ENCODE measurements at regions not wholly inside any gene's neighbourhood (a gene's known extent, or its start where the extent isn't known, plus 50 kb on each side); places are given as distances from the start of the nearest gene placed in this dataset.

- Histone ChIP-seq H3K4me1 (ENCODE audit: control insufficient read depth, insufficient read depth, low read length) (no peaks in the 10 kb centered on the region), H3K27ac (ENCODE audit: extremely low read depth, low read depth, low read length) (no peak overlapping the region), H3K9me3 (ENCODE audit: control insufficient read depth, insufficient read depth, low read depth, low read length) (no peaks in the 10 kb centered on the region), H3K4me3 (ENCODE audit: low read depth, low read length) (no peak overlapping the region), H3K36me3 (ENCODE audit: control insufficient read depth in 2 of 2, insufficient read depth in 1 of 2, low read length in 2 of 2) (no peaks in the 10 kb centered on the region)
- CTCF ChIA-PET, result no interaction called here
- POLR2A ChIA-PET, result no interaction called here
- TF ChIP-seq ZNF529 (tag by site-specific recombination; IDR thresholded peaks at IDR 0.05; ENCODE audit: insufficient replicate concordance) (no peak), SP3 (tag by site-specific recombination; IDR thresholded peaks at IDR 0.05) (no peak), ZBTB1 (tag by site-specific recombination; IDR thresholded peaks at IDR 0.05) (no peak), ZNF416 (tag by site-specific recombination; IDR thresholded peaks at IDR 0.05) (no peak), ZNF23 (tag by site-specific recombination; IDR thresholded peaks at IDR 0.05; ENCODE audit: borderline replicate concordance) (no peak), HOXA7 (CRISPR knock-in tag; IDR thresholded peaks at IDR 0.05; ENCODE audit: borderline replicate concordance) (no peak), ZFP37 (tag by site-specific recombination; IDR thresholded peaks at IDR 0.05) (no peak), ZNF610 (tag by site-specific recombination; IDR thresholded peaks at IDR 0.05; ENCODE audit: borderline replicate concordance) (no peak), WT1 (tag by site-specific recombination; IDR thresholded peaks at IDR 0.05) (no peak), ZNF223 (tag by site-specific recombination; IDR thresholded peaks at IDR 0.05) (no peak), ZNF423 (tag by site-specific recombination; IDR thresholded peaks at IDR 0.05) (no peak), PRDM4 (tag by site-specific recombination; IDR thresholded peaks at IDR 0.05) (no peak)
These were observed 407.4 kb downstream of the BRINP1 start for GRCh38 chr9:118961857-118962256.

GRCh38 chr9:118962426-118962825 is 406.8 kb downstream of the BRINP1 start:
- H3K4me1 ChIP-seq (ENCODE audit: control insufficient read depth, insufficient read depth, low read length), result no peaks in the 10 kb centered on the region
- TF ChIP-seq ZNF121 (tag by site-specific recombination; IDR thresholded peaks at IDR 0.05) (no peak), ZNF830 (tag by site-specific recombination; IDR thresholded peaks at IDR 0.05; ENCODE audit: low read depth) (no peak), ZSCAN23 (tag by site-specific recombination; IDR thresholded peaks at IDR 0.05) (no peak), ZNF76 (tag by site-specific recombination; IDR thresholded peaks at IDR 0.05; ENCODE audit: borderline replicate concordance, low read depth) (no peak), OVOL3 (tag by site-specific recombination; IDR thresholded peaks at IDR 0.05) (no peak), ZNF280C (tag by site-specific recombination; IDR thresholded peaks at IDR 0.05) (no peak), ZNF302 (tag by site-specific recombination; IDR thresholded peaks at IDR 0.05; ENCODE audit: low read depth) (no peak), ZNF37A (tag by site-specific recombination; IDR thresholded peaks at IDR 0.05) (no peak), MEIS1 (CRISPR knock-in tag; IDR thresholded peaks at IDR 0.05; ENCODE audit: borderline replicate concordance) (no peak), ZSCAN30 (tag by site-specific recombination; IDR thresholded peaks at IDR 0.05) (no peak)
- no peaks in the 10 kb centered on the region for H3K36me3 ChIP-seq (ENCODE audit: control insufficient read depth in 2 of 2, insufficient read depth in 1 of 2, low read length in 2 of 2)
- CTCF ChIA-PET, result no interaction called here
- H3K9me3 ChIP-seq (ENCODE audit: control insufficient read depth, insufficient read depth, low read depth, low read length), result no peaks in the 10 kb centered on the region
- H3K27ac ChIP-seq (ENCODE audit: extremely low read depth, low read depth, low read length), result no peak overlapping the region
- H3K4me3 ChIP-seq (ENCODE audit: low read depth, low read length), result no peak overlapping the region
- POLR2A ChIA-PET, result no interaction called here

All from HEK293 (cell line).